HPDE6-E6E7 (cell line): ENCODE measurements at regions not wholly inside any gene's neighbourhood (a gene's known extent, or its start where the extent isn't known, plus 50 kb on each side); places are given as distances from the start of the nearest gene placed in this dataset.

Experiments
- DNase-seq: peaks from one replicate; pipeline ENCODE4 v3.0.0; 2011; ENCODE audit warnings: missing footprints; ENCODE audit errors: extremely low spot score

GRCh38 chrX:16445166-16445752, 204.7 kb upstream of the S100G start:
- DNase-seq, result peak; percentile 23

- DNase-seq, result no peak
These were observed 198.6 kb upstream of the S100G start for GRCh38 chrX:16451334-16451733.

GRCh38 chrX:16454926-16455325, 195.0 kb upstream of the S100G start:
- DNase-seq, result no peak

- DNase-seq, result no peak
These were observed 192.7 kb upstream of the S100G start for GRCh38 chrX:16457239-16457638.

GRCh38 chrX:16458208-16458607, 191.8 kb upstream of the S100G start:
- no peak for DNase-seq

- DNase-seq, result no peak
These were observed 190.9 kb upstream of the S100G start for GRCh38 chrX:16459008-16459407.

GRCh38 chrX:16461968-16462367, 188.0 kb upstream of the S100G start:
- DNase-seq, result no peak

GRCh38 chrX:16462912-16463311, 187.0 kb upstream of the S100G start:
- DNase-seq, result no peak

GRCh38 chrX:16464369-16464768, 185.6 kb upstream of the S100G start:
- DNase-seq, result no peak

GRCh38 chrX:16465081-16465876, 184.7 kb upstream of the S100G start:
- DNase-seq, result no peak

- DNase-seq, result peak; percentile 63
These were observed 183.1 kb upstream of the S100G start for GRCh38 chrX:16466640-16467432.

GRCh38 chrX:16469870-16470269, 180.1 kb upstream of the S100G start:
- no peak for DNase-seq

GRCh38 chrX:16472345-16472744, 177.6 kb upstream of the S100G start:
- no peak for DNase-seq

- no peak for DNase-seq
These were observed 175.4 kb upstream of the S100G start for GRCh38 chrX:16474511-16474910.

GRCh38 chrX:16476009-16476408, 173.9 kb upstream of the S100G start:
- no peak for DNase-seq

- DNase-seq, result no peak
These were observed 173.3 kb upstream of the S100G start for GRCh38 chrX:16476692-16477091.

- peak; percentile 66 for DNase-seq
These were observed 170.6 kb upstream of the S100G start for GRCh38 chrX:16479206-16479869.

- DNase-seq, result no peak
These were observed 169.9 kb upstream of the S100G start for GRCh38 chrX:16480049-16480448.

- peak; percentile 72 for DNase-seq
These were observed 165.6 kb upstream of the S100G start for GRCh38 chrX:16484338-16484737.

GRCh38 chrX:16487620-16488385, 162.2 kb upstream of the S100G start:
- DNase-seq, result no peak

- no peak for DNase-seq
These were observed 161.0 kb upstream of the S100G start for GRCh38 chrX:16488959-16489358.
